Right lobe of liver (tissue), 4 donors: ENCODE measurements at regions not wholly inside any gene's neighbourhood (a gene's known extent, or its start where the extent isn't known, plus 50 kb on each side); places are given as distances from the start of the nearest gene placed in this dataset.

Experiments
- CTCF ChIP-seq, 4 donors: fragments of 200-600 bp in 3 of 4; fragments of 450-650 bp in 1 of 4; IDR thresholded peaks; one replicate each; pipeline versions ENCODE4 v1.5.1 to v1.8.0; 2016 to 2022; ENCODE audit warnings: antibody characterized with exemption in 4 of 4, mild to moderate bottlenecking in 2 of 4
- POLR2A ChIP-seq: fragments of 450-650 bp; IDR thresholded peaks from one replicate; pipeline ENCODE4 v1.6.1; 2017; ENCODE audit warnings: antibody characterized with exemption, mild to moderate bottlenecking
- donor health status: DM: no; HTN: no; CAD: no.
- donor health status: DM: no; HTN: no; CAD: no.
- donor health status: DM: no; HTN: yes; CAD: no.

GRCh38 chr4:57435300-57435699 lies 325.1 kb upstream of the IGFBP7 start:
- TF ChIP-seq POLR2A (no peak), CTCF (IDR thresholded peaks at IDR 0.05) (no peak)
